Neuronal stem cell (in vitro differentiated cells): ENCODE measurements at regions not wholly inside any gene's neighbourhood (a gene's known extent, or its start where the extent isn't known, plus 50 kb on each side); places are given as distances from the start of the nearest gene placed in this dataset.
A peak's percentile ranks its signal among the peaks of the same experiment; 100 is the strongest.

Experiments used
- DNase-seq: peaks from one replicate; pipeline ENCODE4 v3.0.0-alpha.2; 2013; ENCODE audit warnings: low spot score
- H2AFZ ChIP-seq: one replicate; pipeline ENCODE4 v1.6.1; 2013; ENCODE audit warnings: mild to moderate bottlenecking, low read length, inconsistent platforms
- H2AK5ac ChIP-seq: 2 replicates; pipeline ENCODE4 v1.6.1; 2013; ENCODE audit warnings: low read depth, mild to moderate bottlenecking, inconsistent platforms, low read length, moderate library complexity, mixed read lengths
- H2BK120ac ChIP-seq: 2 replicates; pipeline ENCODE4 v1.6.1; 2013; ENCODE audit warnings: low read depth, mild to moderate bottlenecking, inconsistent platforms, low read length, moderate library complexity, mixed read lengths
- H2BK12ac ChIP-seq: one replicate; pipeline ENCODE4 v1.6.1; 2013; ENCODE audit warnings: low read length, inconsistent platforms
- H2BK15ac ChIP-seq: 2 replicates; pipeline ENCODE4 v1.6.1; 2013; ENCODE audit warnings: mild to moderate bottlenecking, low read length, inconsistent platforms, mixed read lengths
- H2BK5ac ChIP-seq: one replicate; pipeline ENCODE4 v1.6.1; 2013; ENCODE audit warnings: inconsistent platforms, mild to moderate bottlenecking, low read length, moderate library complexity
- H3K14ac ChIP-seq: one replicate; pipeline ENCODE4 v1.6.1; 2013; ENCODE audit warnings: low read length, inconsistent platforms
- H3K18ac ChIP-seq: 2 replicates; pipeline ENCODE4 v1.6.1; 2013; ENCODE audit warnings: low read length, inconsistent platforms
- H3K23ac ChIP-seq: 2 replicates; pipeline ENCODE4 v1.6.1; 2013; ENCODE audit warnings: low read depth, mild to moderate bottlenecking, mixed read lengths, low read length, inconsistent platforms; ENCODE audit not compliant: poor library complexity
- H3K27ac ChIP-seq: replicated peaks from 3 replicates; pipeline ENCODE4 v1.5.1; 2013; ENCODE audit warnings: low read length, inconsistent platforms
- H3K27me3 ChIP-seq, 3 experiments: 2 replicates each; pipeline ENCODE4 v1.6.1; 2013; ENCODE audit warnings: low read length in 3 of 3, mild to moderate bottlenecking in 2 of 3, inconsistent platforms in 1 of 3, low read depth in 1 of 3, mixed read lengths in 1 of 3, moderate library complexity in 1 of 3; ENCODE audit not compliant: control insufficient read depth in 3 of 3, insufficient read depth in 3 of 3
- H3K36me3 ChIP-seq, 2 donors: replicated peaks in 1 of 2; 2 replicates each; pipeline ENCODE4 v1.6.1; 2013; ENCODE audit warnings: low read length in 2 of 2; ENCODE audit not compliant: control insufficient read depth in 2 of 2, insufficient read depth in 2 of 2
- H3K4ac ChIP-seq: 2 replicates; pipeline ENCODE4 v1.6.1; 2013; ENCODE audit warnings: inconsistent platforms, mild to moderate bottlenecking, low read length, moderate library complexity
- H3K4me1 ChIP-seq, 2 donors: 1 replicate in 1 of 2; 2 replicates in 1 of 2; pipeline ENCODE4 v1.6.1; 2013; ENCODE audit warnings: low read length in 2 of 2, low read depth in 1 of 2; ENCODE audit not compliant: control insufficient read depth in 2 of 2, insufficient read depth in 1 of 2
- H3K4me2 ChIP-seq: one replicate; pipeline ENCODE4 v1.6.1; 2013; ENCODE audit warnings: mild to moderate bottlenecking, low read length, inconsistent platforms; ENCODE audit not compliant: insufficient read depth, poor library complexity, severe bottlenecking
- H3K4me3 ChIP-seq, 2 donors: 2 replicates each; pipeline ENCODE4 v1.5.1; 2013; ENCODE audit warnings: low read length in 2 of 2, mild to moderate bottlenecking in 2 of 2, inconsistent platforms in 1 of 2, moderate library complexity in 1 of 2
- H3K79me1 ChIP-seq: one replicate; pipeline ENCODE4 v1.6.1; 2013; ENCODE audit warnings: low read depth, mild to moderate bottlenecking, inconsistent platforms, low read length, moderate library complexity
- H3K9ac ChIP-seq: one replicate; pipeline ENCODE4 v1.6.1; 2013; ENCODE audit warnings: mild to moderate bottlenecking, low read depth, low read length, inconsistent platforms; ENCODE audit not compliant: poor library complexity
- H3K9me3 ChIP-seq, 2 donors: replicated peaks in 1 of 2; 2 replicates each; pipeline versions ENCODE3 to v1.6.1; 2013; ENCODE audit warnings: low read length in 2 of 2, mild to moderate bottlenecking in 2 of 2, inconsistent platforms in 1 of 2, low read depth in 1 of 2, mixed read lengths in 1 of 2, moderate library complexity in 1 of 2; ENCODE audit not compliant: control insufficient read depth in 2 of 2, insufficient read depth in 1 of 2
- H4K8ac ChIP-seq: one replicate; pipeline ENCODE4 v1.6.1; 2013; ENCODE audit warnings: low read depth, mild to moderate bottlenecking, inconsistent platforms, low read length, moderate library complexity
- H4K91ac ChIP-seq: one replicate; pipeline ENCODE4 v1.6.1; 2013; ENCODE audit warnings: low read length, low read depth, mild to moderate bottlenecking, inconsistent platforms; ENCODE audit not compliant: poor library complexity
- WGBS, 2 donors: extraction: QIAGEN DNeasy Blood & Tissue Kit; methylation state at CpG; one replicate each; pipeline ENCODE4 v1.1.7; 2013; ENCODE audit warnings: missing lambda C conversion rate in 2 of 2, mixed read lengths in 1 of 2; ENCODE audit not compliant: insufficient read length in 2 of 2, insufficient replicate concordance in 1 of 2; ENCODE audit errors: extremely low coverage in 2 of 2; 5-methylcytosine and 5-hydroxymethylcytosine counted together

GRCh38 chr4:112766422-112766821, 129.5 kb downstream of the LARP7 start:
- Histone ChIP-seq H4K91ac (no peak overlapping the region), H4K8ac (no peak overlapping the region), H3K27ac (peak overlapping the region; percentile 16), H2BK5ac (no peak overlapping the region), H3K9me3 (no peaks in the 10 kb centered on the region), H2BK15ac (no peak overlapping the region), H3K79me1 (peaks cover 2% of the 10 kb centered on the region), H3K18ac (peak overlapping the region; percentile 13), H3K23ac (no peak overlapping the region), H2BK120ac (no peak overlapping the region), H3K27me3 (no peaks in the 10 kb centered on the region), H3K14ac (no peak overlapping the region), H3K36me3 (no peaks in the 10 kb centered on the region), H3K4me3 (no peak overlapping the region), H3K4me2 (no peak overlapping the region), H3K4ac (no peak overlapping the region), H2AFZ (no peak overlapping the region), H3K4me1 (peaks cover 3% of the 10 kb centered on the region in 2 donors), H3K9ac (no peak overlapping the region), H2AK5ac (no peak overlapping the region), H2BK12ac (no peak overlapping the region)
- no peak for DNase-seq
- no CpG with 5 or more reads among the region's 3 CpGs for WGBS, 2 donors

- Histone ChIP-seq H2AK5ac (no peak overlapping the region), H3K4me1 (peaks cover 3% of the 10 kb centered on the region in 2 donors), H4K8ac (no peak overlapping the region), H3K9me3 (no peaks in the 10 kb centered on the region), H3K4me3 (no peak overlapping the region), H3K27me3 (no peaks in the 10 kb centered on the region), H2BK15ac (no peak overlapping the region), H2BK12ac (no peak overlapping the region), H4K91ac (no peak overlapping the region), H3K4ac (no peak overlapping the region), H3K27ac (no peak overlapping the region), H2BK5ac (no peak overlapping the region), H3K23ac (no peak overlapping the region), H3K18ac (no peak overlapping the region), H3K79me1 (peaks cover 2% of the 10 kb centered on the region), H3K14ac (no peak overlapping the region), H2AFZ (no peak overlapping the region), H3K9ac (no peak overlapping the region), H2BK120ac (no peak overlapping the region), H3K36me3 (no peaks in the 10 kb centered on the region), H3K4me2 (no peak overlapping the region)
- DNase-seq = no peak
- WGBS, 2 donors = no CpG with 5 or more reads among the region's 6 CpGs
Measured at GRCh38 chr4:112767386-112767785, 130.4 kb downstream of the LARP7 start.

- H2BK15ac ChIP-seq = no peak overlapping the region
- H3K4me3 ChIP-seq = no peak overlapping the region
- no peak overlapping the region for H3K23ac ChIP-seq
- H3K79me1 ChIP-seq = no peaks in the 10 kb centered on the region
- no peak overlapping the region for H3K4me2 ChIP-seq
- no peak overlapping the region for H3K4ac ChIP-seq
- H2AK5ac ChIP-seq = no peak overlapping the region
- H3K18ac ChIP-seq = no peak overlapping the region
- H3K4me1 ChIP-seq = peaks cover 2 to 3% of the 10 kb centered on the region in 2 donors
- no peak overlapping the region for H2BK12ac ChIP-seq
- no peak overlapping the region for H2BK120ac ChIP-seq
- no peaks in the 10 kb centered on the region for H3K9me3 ChIP-seq
- no peak overlapping the region for H2AFZ ChIP-seq
- no peak overlapping the region for H4K8ac ChIP-seq
- H3K9ac ChIP-seq = no peak overlapping the region
- no peak overlapping the region for H3K27ac ChIP-seq
- H3K27me3 ChIP-seq = no peaks in the 10 kb centered on the region
- H3K36me3 ChIP-seq = no peaks in the 10 kb centered on the region
- no CpG with 5 or more reads among the region's 5 CpGs for WGBS, 2 donors
- no peak for DNase-seq
- no peak overlapping the region for H3K14ac ChIP-seq
- H4K91ac ChIP-seq = no peak overlapping the region
- no peak overlapping the region for H2BK5ac ChIP-seq
Measured at GRCh38 chr4:112770114-112770513, 133.2 kb downstream of the LARP7 start.

- WGBS, 2 donors = no CpG with 5 or more reads among the region's 7 CpGs
Measured at GRCh38 chr4:112775801-112776200, 138.9 kb downstream of the LARP7 start.

More at GRCh38 chr4:112775801-112776200, 138.9 kb downstream of the LARP7 start:
- peak overlapping the region; percentile 50 for H2AFZ ChIP-seq
- H4K91ac ChIP-seq = no peak overlapping the region
- H3K9ac ChIP-seq = no peak overlapping the region
- H3K4me3 ChIP-seq = no peak overlapping the region
- H3K9me3 ChIP-seq = no peaks in the 10 kb centered on the region
- no peaks in the 10 kb centered on the region for H3K4me1 ChIP-seq
- H3K18ac ChIP-seq = no peak overlapping the region
- DNase-seq = no peak
- no peaks in the 10 kb centered on the region for H3K27me3 ChIP-seq
- no peak overlapping the region for H4K8ac ChIP-seq
- no peak overlapping the region for H2BK120ac ChIP-seq
- no peak overlapping the region for H2BK12ac ChIP-seq
- no peak overlapping the region for H3K27ac ChIP-seq
- no peak overlapping the region for H2AK5ac ChIP-seq
- H2BK15ac ChIP-seq = no peak overlapping the region
- no peak overlapping the region for H2BK5ac ChIP-seq
- H3K4ac ChIP-seq = no peak overlapping the region
- no peak overlapping the region for H3K4me2 ChIP-seq
- H3K23ac ChIP-seq = no peak overlapping the region
- H3K36me3 ChIP-seq = no peaks in the 10 kb centered on the region
- no peak overlapping the region for H3K14ac ChIP-seq
- H3K79me1 ChIP-seq = no peaks in the 10 kb centered on the region
